ENCODE measurements at regions not wholly inside any gene's neighbourhood (a gene's known extent, or its start where the extent isn't known, plus 50 kb on each side); places are given as distances from the start of the nearest gene placed in this dataset.
A peak's percentile ranks its signal among the peaks of the same experiment; 100 is the strongest.

DNA sequence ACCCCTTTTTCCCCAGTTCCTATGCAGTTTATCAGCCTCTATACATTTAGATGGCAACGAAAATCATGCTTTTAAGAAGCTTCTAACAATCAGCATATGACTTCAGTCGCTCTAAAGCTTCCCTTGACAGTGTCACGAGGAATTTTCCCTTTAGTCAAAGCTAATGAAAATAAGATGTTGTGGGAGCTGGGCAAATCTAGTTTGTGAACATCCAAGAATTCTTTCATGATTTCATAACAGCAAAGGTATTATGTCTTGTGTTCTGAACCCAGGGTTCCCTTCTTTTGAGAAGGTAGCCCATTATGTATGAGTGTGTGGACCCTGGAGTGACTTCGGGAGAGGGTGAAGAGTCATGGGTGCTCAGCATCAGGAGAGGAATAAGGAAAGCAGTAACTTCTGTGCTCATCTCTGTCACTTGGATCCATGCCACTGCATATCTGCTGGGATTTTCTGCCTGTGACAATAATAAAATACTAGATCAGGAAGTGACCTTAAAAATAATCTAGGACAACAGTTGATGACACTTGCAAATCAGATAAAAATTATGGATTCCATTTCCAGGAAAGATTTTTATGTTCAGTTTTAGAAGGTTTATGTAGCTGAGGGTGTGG lies 102.4 kb downstream of the PCSK1 start:
- WGBS (ENCODE audit: missing lambda C conversion rate) = 81% methylated on average over 4 of the region's 4 CpGs
- no peak for FAIRE-seq
- H3K27ac ChIP-seq = peak overlapping the region; percentile 16 to 55; a peak in 2 of 6 replicates

GRCh38 chr5:96329886-96330529 lies 103.0 kb downstream of the PCSK1 start:
- FAIRE-seq = no peak
- ChIA-PET POLR2A (interaction anchor here (0.7 kb wide), 1 partner anchor 369 kb away, joined by 3 read pairs; no protein-coding TSS in a partner anchor), CTCF (interaction anchor here (0.6 to 2.2 kb wide), 8 partner anchors 13 to 549 kb away, joined by 3 to 10 read pairs (median 3); partner anchors contain the start of gene ELL2)
- Histone ChIP-seq H3K4me2 (no peak overlapping the region; the same call in 2 of the 3 replicates), H3K9me3 (no peaks in the 10 kb centered on the region; the same call in 2 of the 3 replicates), H3K27ac (peak overlapping the region; percentile 16 to 55; a peak in 1 of 6 replicates), H3K4me1 (peaks cover 29% of the 10 kb centered on the region), H3K4me3 (no peak overlapping the region)
- no peak for DNase-seq (ENCODE audit: low read depth in 1 of 2, low spot score in 1 of 2)
- TF ChIP-seq ZC3H11A (IDR thresholded peaks at IDR 0.05) (no peak), RAD21 (conservative IDR thresholded peaks at IDR 0.05 in 1 of 2, IDR thresholded peaks at IDR 0.05 in 1 of 2) (no peak), SREBF2 (IDR thresholded peaks at IDR 0.05) (no peak), HDAC2 (IDR thresholded peaks at IDR 0.05) (no peak), MAZ (IDR thresholded peaks at IDR 0.05; ENCODE audit: borderline replicate concordance, low read depth, low read length) (no peak), MYC (IDR thresholded peaks at IDR 0.05; ENCODE audit: borderline replicate concordance, low read length) (no peak), NR3C1 (IDR thresholded peaks at IDR 0.05) (no peak), TFCP2L1 (CRISPR knock-in tag; IDR thresholded peaks at IDR 0.05) (no peak), CBX2 (IDR thresholded peaks at IDR 0.05; ENCODE audit: borderline replicate concordance, low read depth) (no peak), FOSB (CRISPR knock-in tag; IDR thresholded peaks at IDR 0.05) (no peak), BCL3 (IDR thresholded peaks at IDR 0.05) (no peak), CTCF (IDR thresholded peaks at IDR 0.05) (no peak), FOSL2 (IDR thresholded peaks at IDR 0.05) (no peak), FOSL2 (CRISPR knock-in tag; IDR thresholded peaks at IDR 0.05) (no peak), RFX5 (IDR thresholded peaks at IDR 0.05) (no peak), TP53 (CRISPR knock-in tag; IDR thresholded peaks at IDR 0.05) (no peak)
- TF ChIP-seq, protein P1, sequence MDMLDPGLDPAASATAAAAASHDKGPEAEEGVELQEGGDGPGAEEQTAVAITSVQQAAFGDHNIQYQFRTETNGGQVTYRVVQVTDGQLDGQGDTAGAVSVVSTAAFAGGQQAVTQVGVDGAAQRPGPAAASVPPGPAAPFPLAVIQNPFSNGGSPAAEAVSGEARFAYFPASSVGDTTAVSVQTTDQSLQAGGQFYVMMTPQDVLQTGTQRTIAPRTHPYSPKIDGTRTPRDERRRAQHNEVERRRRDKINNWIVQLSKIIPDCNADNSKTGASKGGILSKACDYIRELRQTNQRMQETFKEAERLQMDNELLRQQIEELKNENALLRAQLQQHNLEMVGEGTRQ (IDR thresholded peaks at IDR 0.05) = no peak
- no peak for ATAC-seq
- 94% methylated on average over 2 of the region's 2 CpGs for WGBS (ENCODE audit: missing lambda C conversion rate)

More for the DNA sequence above, 102.4 kb downstream of the PCSK1 start:
- H3K9me3 ChIP-seq = no peaks in the 10 kb centered on the region; the same call in 2 of the 3 replicates
- H3K4me1 ChIP-seq = peaks cover 29% of the 10 kb centered on the region
- ATAC-seq = no peak
- peak overlapping the region; percentile 29 for H3K4me2 ChIP-seq
- ChIA-PET POLR2A (interaction anchor here (0.7 kb wide), 1 partner anchor 370 kb away, joined by 3 read pairs; no protein-coding TSS in a partner anchor), CTCF (interaction anchor here (0.6 to 2.2 kb wide), 6 partner anchors 14 to 549 kb away, joined by 3 to 10 read pairs (median 3); partner anchors contain the start of gene ELL2)
- no peak overlapping the region for H3K4me3 ChIP-seq
- TF ChIP-seq KDM1A (IDR thresholded peaks at IDR 0.05; ENCODE audit: low read depth) (no peak), ELK1 (IDR thresholded peaks at IDR 0.05; ENCODE audit: low read depth, low read length) (no peak), NFE2L2 (conservative IDR thresholded peaks at IDR 0.05; ENCODE audit: low read length) (no peak), CBX2 (IDR thresholded peaks at IDR 0.05; ENCODE audit: borderline replicate concordance, low read depth) (no peak), ZFP36 (IDR thresholded peaks at IDR 0.05; ENCODE audit: borderline replicate concordance, partially characterized antibody) (no peak), HOXA7 (CRISPR knock-in tag; IDR thresholded peaks at IDR 0.05) (no peak), NPAS2 (CRISPR knock-in tag; IDR thresholded peaks at IDR 0.05; ENCODE audit: borderline replicate concordance) (no peak), RARB (CRISPR knock-in tag; IDR thresholded peaks at IDR 0.05) (no peak), CHD2 (IDR thresholded peaks at IDR 0.05; ENCODE audit: low read length, partially characterized antibody) (no peak), KDM5A (IDR thresholded peaks at IDR 0.05) (no peak), RFX5 (IDR thresholded peaks at IDR 0.05) (no peak)
- DNase-seq (ENCODE audit: low read depth in 1 of 2, low spot score in 1 of 2) = no peak

All from A549 (cell line).